Thoracic aorta (tissue), 2 donors: ENCODE measurements at regions not wholly inside any gene's neighbourhood (a gene's known extent, or its start where the extent isn't known, plus 50 kb on each side); places are given as distances from the start of the nearest gene placed in this dataset.
"Not testable (repeated sequence)": the region's sequence is repeated elsewhere in the genome, so short reads cannot be mapped to it uniquely, and the experiment has no call there.

Experiments
- ATAC-seq: fragments of 150-250 bp; one replicate; pipeline ENCODE4 v1.8.0; 2017; ENCODE audit warnings: low read depth; ENCODE audit not compliant: insufficient number of reproducible peaks, low FRiP score
- DNase-seq: peaks from one replicate; pipeline ENCODE4 v3.0.0-alpha.2; 2020; ENCODE audit warnings: low spot score
- H3K27ac ChIP-seq, 2 donors: fragments of 200-600 bp; sonication (generic); 1 replicate in 1 of 2; 2 replicates in 1 of 2; pipeline ENCODE4 v1.5.1; 2016; ENCODE audit warnings: mild to moderate bottlenecking in 2 of 2, moderate library complexity in 2 of 2
- H3K27me3 ChIP-seq: fragments of 200-600 bp; sonication (generic); replicated peaks from 2 replicates; pipeline ENCODE4 v1.6.0; 2016; ENCODE audit warnings: mild to moderate bottlenecking; ENCODE audit not compliant: insufficient read depth
- H3K36me3 ChIP-seq: fragments of 200-600 bp; sonication (generic); one replicate; pipeline ENCODE4 v1.5.1; 2016
- H3K4me1 ChIP-seq, 2 donors: fragments of 200-600 bp; sonication (generic); 1 replicate in 1 of 2; 2 replicates in 1 of 2; pipeline versions ENCODE4 v1.5.1 to v1.6.0; 2016; ENCODE audit warnings: low read depth in 2 of 2, mild to moderate bottlenecking in 1 of 2; ENCODE audit not compliant: control insufficient read depth in 1 of 2
- H3K4me3 ChIP-seq: fragments of 200-600 bp; sonication (generic); 2 replicates; pipeline ENCODE4 v1.5.1; 2016; ENCODE audit warnings: mild to moderate bottlenecking
- H3K9me3 ChIP-seq: fragments of 200-600 bp; sonication (generic); 2 replicates; pipeline ENCODE4 v1.5.1; 2016
- CTCF ChIP-seq: fragments of 200-600 bp; sonication (generic); IDR thresholded peaks from one replicate; pipeline ENCODE4 v1.5.1; 2019; ENCODE audit warnings: antibody characterized with exemption

- no peak for ATAC-seq
Measured at GRCh38 chr13:109998684-109999533, 212.5 kb upstream of the IRS2 start.

GRCh38 chr13:109998037-109998436 lies 211.7 kb upstream of the IRS2 start:
- DNase-seq (no peak), ATAC-seq (no peak)
- Histone ChIP-seq H3K4me3 (no peak overlapping the region), H3K27ac (no peak overlapping the region), H3K4me1 (no peaks in the 10 kb centered on the region), H3K36me3 (no peaks in the 10 kb centered on the region), H3K9me3 (no peaks in the 10 kb centered on the region), H3K27me3 (no peaks in the 10 kb centered on the region)
- TF ChIP-seq CTCF: no peak

More at GRCh38 chr13:109998684-109999533, 212.5 kb upstream of the IRS2 start:
- no peak for TF ChIP-seq CTCF
- no peaks in the 10 kb centered on the region for H3K27me3 ChIP-seq
- no peak overlapping the region for H3K4me3 ChIP-seq
- DNase-seq: no peak
- H3K9me3 ChIP-seq: no peaks in the 10 kb centered on the region
- no peaks in the 10 kb centered on the region for H3K36me3 ChIP-seq
- no peak overlapping the region for H3K27ac ChIP-seq
- H3K4me1 ChIP-seq: no peaks in the 10 kb centered on the region

- H3K36me3 ChIP-seq, H3K4me3 ChIP-seq, DNase-seq, ATAC-seq, H3K4me1 ChIP-seq, H3K9me3 ChIP-seq, H3K27ac ChIP-seq, H3K27me3 ChIP-seq: not testable (repeated sequence)
Measured at GRCh38 chr13:109997056-109997595, 210.7 kb upstream of the IRS2 start.

GRCh38 chr13:109996404-109996960 lies 210.1 kb upstream of the IRS2 start:
- no peak for TF ChIP-seq CTCF
- Histone ChIP-seq H3K4me1 (no peaks in the 10 kb centered on the region), H3K27ac (no peak overlapping the region), H3K9me3 (no peaks in the 10 kb centered on the region), H3K36me3 (no peaks in the 10 kb centered on the region), H3K4me3 (no peak overlapping the region), H3K27me3 (no peaks in the 10 kb centered on the region)
- ATAC-seq (no peak), DNase-seq (no peak)

- ATAC-seq (no peak), DNase-seq (no peak)
- no peak for TF ChIP-seq CTCF
- no peaks in the 10 kb centered on the region for H3K36me3 ChIP-seq
- no peaks in the 10 kb centered on the region for H3K4me1 ChIP-seq
- H3K9me3 ChIP-seq: no peaks in the 10 kb centered on the region
- H3K27me3 ChIP-seq: no peaks in the 10 kb centered on the region
- no peak overlapping the region for H3K4me3 ChIP-seq
- H3K27ac ChIP-seq: no peak overlapping the region
Measured at GRCh38 chr13:109995578-109995977, 209.2 kb upstream of the IRS2 start.
